ENCODE measurements at regions not wholly inside any gene's neighbourhood (a gene's known extent, or its start where the extent isn't known, plus 50 kb on each side); places are given as distances from the start of the nearest gene placed in this dataset.

DNA sequence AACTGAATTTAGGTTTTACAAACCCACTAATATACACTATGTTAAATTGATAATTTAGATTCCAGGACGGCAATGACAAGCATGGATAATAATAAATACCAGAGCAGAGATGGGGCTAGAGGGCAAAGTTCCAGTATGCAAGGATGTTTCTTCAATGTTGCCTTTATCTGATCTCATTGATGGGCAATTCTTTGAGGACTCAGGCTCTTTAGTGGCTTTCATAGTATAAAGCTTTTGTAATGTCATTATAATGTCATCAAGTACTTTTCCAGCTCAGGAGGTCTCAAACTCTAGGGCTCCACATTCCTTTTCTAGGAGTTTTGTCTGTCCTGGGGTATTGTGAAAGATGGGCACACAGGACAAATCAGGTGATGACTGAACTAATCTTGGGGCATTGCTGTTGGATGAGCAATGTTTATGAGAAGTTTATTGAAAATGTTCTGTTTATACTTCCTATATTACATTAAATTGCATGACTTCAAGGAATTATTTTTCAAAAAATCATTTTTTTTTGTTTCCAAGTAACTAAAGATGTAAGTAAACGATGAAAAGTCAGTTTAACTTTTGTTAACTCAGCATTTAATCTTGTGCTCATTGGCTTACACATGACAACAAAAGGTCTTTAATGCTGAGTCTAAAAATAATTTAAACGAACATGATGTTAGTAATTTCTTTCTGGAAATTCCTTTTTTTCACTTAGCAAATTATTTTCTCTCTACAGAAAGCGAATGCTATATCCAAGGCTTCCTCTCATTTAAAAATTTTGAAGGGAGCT lies 116.4 kb downstream of the OXSM start:
- TF ChIP-seq, protein P1, sequence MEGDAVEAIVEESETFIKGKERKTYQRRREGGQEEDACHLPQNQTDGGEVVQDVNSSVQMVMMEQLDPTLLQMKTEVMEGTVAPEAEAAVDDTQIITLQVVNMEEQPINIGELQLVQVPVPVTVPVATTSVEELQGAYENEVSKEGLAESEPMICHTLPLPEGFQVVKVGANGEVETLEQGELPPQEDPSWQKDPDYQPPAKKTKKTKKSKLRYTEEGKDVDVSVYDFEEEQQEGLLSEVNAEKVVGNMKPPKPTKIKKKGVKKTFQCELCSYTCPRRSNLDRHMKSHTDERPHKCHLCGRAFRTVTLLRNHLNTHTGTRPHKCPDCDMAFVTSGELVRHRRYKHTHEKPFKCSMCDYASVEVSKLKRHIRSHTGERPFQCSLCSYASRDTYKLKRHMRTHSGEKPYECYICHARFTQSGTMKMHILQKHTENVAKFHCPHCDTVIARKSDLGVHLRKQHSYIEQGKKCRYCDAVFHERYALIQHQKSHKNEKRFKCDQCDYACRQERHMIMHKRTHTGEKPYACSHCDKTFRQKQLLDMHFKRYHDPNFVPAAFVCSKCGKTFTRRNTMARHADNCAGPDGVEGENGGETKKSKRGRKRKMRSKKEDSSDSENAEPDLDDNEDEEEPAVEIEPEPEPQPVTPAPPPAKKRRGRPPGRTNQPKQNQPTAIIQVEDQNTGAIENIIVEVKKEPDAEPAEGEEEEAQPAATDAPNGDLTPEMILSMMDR (IDR thresholded peaks at IDR 0.05): no peak
- TF ChIP-seq POLR2A (IDR thresholded peaks at IDR 0.05): no peak
